ENCODE measurements at regions not wholly inside any gene's neighbourhood (a gene's known extent, or its start where the extent isn't known, plus 50 kb on each side); places are given as distances from the start of the nearest gene placed in this dataset.

DNA sequence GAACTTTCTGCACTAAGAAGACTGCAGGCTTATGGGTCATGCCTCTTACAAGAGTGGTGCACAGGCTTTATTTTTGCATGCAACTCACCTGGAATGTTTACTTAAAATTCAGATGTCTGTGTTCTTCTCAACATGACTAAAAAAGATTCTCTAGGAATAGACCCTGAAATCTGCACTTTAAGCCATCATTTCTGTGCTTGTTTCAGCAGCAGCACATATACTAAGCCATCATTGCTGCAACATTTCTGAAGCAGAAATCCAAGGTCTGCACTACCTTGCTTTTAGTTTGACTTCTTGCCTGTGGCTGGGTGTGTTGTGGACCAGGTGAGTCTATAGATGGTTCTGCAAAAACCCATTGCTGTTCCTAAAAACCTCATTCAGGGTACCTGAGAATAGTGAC, 156.8 kb downstream of the CEP120 start:
- no peak for TF ChIP-seq POLR2A (IDR thresholded peaks at IDR 0.05)
- TF ChIP-seq, protein P1, sequence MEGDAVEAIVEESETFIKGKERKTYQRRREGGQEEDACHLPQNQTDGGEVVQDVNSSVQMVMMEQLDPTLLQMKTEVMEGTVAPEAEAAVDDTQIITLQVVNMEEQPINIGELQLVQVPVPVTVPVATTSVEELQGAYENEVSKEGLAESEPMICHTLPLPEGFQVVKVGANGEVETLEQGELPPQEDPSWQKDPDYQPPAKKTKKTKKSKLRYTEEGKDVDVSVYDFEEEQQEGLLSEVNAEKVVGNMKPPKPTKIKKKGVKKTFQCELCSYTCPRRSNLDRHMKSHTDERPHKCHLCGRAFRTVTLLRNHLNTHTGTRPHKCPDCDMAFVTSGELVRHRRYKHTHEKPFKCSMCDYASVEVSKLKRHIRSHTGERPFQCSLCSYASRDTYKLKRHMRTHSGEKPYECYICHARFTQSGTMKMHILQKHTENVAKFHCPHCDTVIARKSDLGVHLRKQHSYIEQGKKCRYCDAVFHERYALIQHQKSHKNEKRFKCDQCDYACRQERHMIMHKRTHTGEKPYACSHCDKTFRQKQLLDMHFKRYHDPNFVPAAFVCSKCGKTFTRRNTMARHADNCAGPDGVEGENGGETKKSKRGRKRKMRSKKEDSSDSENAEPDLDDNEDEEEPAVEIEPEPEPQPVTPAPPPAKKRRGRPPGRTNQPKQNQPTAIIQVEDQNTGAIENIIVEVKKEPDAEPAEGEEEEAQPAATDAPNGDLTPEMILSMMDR (IDR thresholded peaks at IDR 0.05): no peak
